Breast epithelium (tissue), 3 donors: ENCODE measurements at regions not wholly inside any gene's neighbourhood (a gene's known extent, or its start where the extent isn't known, plus 50 kb on each side); places are given as distances from the start of the nearest gene placed in this dataset.

ENCODE experiments used
- CTCF ChIP-seq, 3 donors: fragments of 450-650 bp; IDR thresholded peaks; one replicate each; pipeline ENCODE4 v1.5.1; 2016 to 2017; ENCODE audit warnings: antibody characterized with exemption in 3 of 3, mild to moderate bottlenecking in 3 of 3, moderate library complexity in 3 of 3
- POLR2A ChIP-seq: fragments of 450-650 bp; IDR thresholded peaks from one replicate; pipeline ENCODE4 v1.6.1; 2016; ENCODE audit warnings: antibody characterized with exemption, mild to moderate bottlenecking, moderate library complexity

- no peak for TF ChIP-seq CTCF (IDR thresholded peaks at IDR 0.05)
- TF ChIP-seq POLR2A = no peak
Observed at GRCh38 chr7:41862261-41862660, 159.4 kb upstream of the INHBA start.
